HG02763 (cell line): ENCODE measurements at regions not wholly inside any gene's neighbourhood (a gene's known extent, or its start where the extent isn't known, plus 50 kb on each side); places are given as distances from the start of the nearest gene placed in this dataset.

Experiments used
- ATAC-seq: cut with Tn5 transposase; IDR thresholded peaks from one replicate; pipeline ENCODE4 v1.9.1; 2021; ENCODE audit warnings: mild to moderate bottlenecking, moderate library complexity; ENCODE audit not compliant: unreplicated experiment

GRCh38 chr7:15938115-15938514 lies 251.6 kb upstream of the MEOX2 start:
- no peak for ATAC-seq

- ATAC-seq: no peak
Measured at GRCh38 chr7:15937571-15937970, 251.1 kb upstream of the MEOX2 start.

- no peak for ATAC-seq
Measured at GRCh38 chr7:15936991-15937390, 250.5 kb upstream of the MEOX2 start.

DNA sequence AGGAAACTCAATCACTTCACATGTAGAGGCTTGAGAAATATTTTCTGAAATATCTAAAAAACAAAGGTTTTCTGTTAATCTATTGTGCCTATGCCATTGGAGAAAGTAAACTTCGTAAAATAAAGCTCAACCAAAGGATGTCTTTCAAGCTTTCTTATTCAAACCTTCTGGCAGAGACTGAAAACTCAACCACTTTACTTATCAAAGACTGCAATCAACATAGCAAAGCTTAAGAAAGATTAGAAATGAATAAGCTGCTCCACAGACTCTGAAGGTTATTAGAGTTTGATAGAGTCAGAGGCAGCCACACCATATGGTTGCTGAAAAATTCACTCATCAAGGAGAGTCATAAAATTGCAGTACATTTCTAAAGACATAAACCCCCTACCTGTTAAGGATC lies 245.8 kb upstream of the MEOX2 start:
- no peak for ATAC-seq

GRCh38 chr7:15929411-15929810 lies 242.9 kb upstream of the MEOX2 start:
- no peak for ATAC-seq

GRCh38 chr7:15925608-15926007 lies 239.1 kb upstream of the MEOX2 start:
- ATAC-seq: no peak

DNA sequence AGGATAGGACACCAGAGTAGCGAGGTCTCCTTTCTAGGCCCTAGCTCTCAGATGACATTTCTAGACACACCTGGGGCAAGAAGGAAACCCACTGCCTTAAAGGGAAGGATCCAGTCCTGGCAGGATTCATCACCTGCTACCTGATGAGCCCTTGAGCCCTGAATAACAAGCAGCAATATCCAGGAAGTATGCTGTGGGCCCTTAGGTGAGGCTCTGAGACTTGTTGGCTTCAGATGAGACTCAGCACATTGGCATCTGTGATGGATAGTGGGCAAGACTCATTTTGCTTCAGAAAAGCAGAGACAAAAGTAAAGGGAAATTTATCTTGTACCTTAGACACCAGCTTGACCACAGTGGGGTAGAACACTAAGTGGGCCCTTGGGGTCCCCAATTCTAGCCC lies 238.4 kb upstream of the MEOX2 start:
- no peak for ATAC-seq

DNA sequence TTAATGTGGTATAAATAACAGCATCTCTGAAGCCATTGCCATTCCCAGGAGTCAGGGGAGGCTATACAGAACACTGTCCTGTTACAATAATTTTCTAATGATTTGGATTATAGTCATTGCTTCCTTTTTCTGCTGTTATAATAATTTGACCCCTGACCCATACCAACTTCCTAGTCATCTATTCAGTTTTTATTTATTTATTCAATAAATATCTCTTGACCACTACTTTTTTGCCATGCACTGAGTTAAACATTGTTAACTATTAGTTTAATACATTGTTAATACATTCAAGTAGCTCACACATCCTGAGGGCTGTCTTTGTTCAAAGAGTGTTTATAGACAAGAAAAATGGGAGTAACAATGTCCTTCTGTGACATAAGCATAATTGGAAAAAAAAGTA lies 235.5 kb upstream of the MEOX2 start:
- no peak for ATAC-seq

- ATAC-seq: no peak
Measured at GRCh38 chr7:15921576-15921975, 235.1 kb upstream of the MEOX2 start.

GRCh38 chr7:15920953-15921352 lies 234.5 kb upstream of the MEOX2 start:
- no peak for ATAC-seq

- ATAC-seq: no peak
Measured at GRCh38 chr7:15916681-15917380, 230.3 kb upstream of the MEOX2 start.

- ATAC-seq: no peak
Measured at GRCh38 chr7:15915686-15916293, 229.3 kb upstream of the MEOX2 start.

DNA sequence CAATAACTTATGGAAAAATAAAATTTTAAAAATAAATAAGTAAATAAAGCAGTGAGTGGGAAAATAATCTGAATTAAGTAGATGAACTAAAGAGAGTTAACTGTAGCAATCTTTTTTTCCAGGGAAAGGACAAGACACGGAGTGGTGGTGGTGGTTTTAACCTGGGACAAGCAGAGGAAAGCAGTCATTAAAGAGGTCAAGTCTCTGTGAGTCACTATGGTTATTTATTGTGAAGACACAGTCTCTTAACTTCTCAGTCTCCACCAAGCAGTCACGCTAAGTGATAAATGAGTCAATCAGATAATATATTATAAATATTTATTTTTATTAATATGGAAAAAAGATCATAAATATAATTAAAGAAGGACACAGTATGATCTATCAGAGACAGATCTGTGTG lies 228.1 kb upstream of the MEOX2 start:
- ATAC-seq: no peak

DNA sequence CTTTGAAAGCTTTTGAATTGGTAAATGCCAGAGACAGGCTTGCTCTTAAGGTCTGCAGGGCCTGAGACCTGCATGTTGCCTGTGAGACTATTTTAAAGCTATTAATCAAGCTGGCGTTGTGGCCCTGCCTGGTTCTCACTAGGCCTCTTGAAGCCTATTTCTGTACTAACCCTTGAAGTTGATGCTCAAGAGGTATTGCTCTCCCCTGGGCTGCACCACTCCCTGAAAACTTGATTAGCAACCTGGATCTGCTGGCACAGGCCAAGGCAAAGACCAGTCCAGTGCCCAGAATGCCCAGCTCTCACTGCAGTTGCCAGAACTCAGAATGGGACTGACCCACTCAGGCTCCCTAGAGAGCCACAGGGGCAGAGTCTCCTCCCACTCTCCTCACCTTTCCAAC lies 220.0 kb upstream of the MEOX2 start:
- ATAC-seq: no peak

- no peak for ATAC-seq
Measured at GRCh38 chr7:15905251-15906040, 219.0 kb upstream of the MEOX2 start.

DNA sequence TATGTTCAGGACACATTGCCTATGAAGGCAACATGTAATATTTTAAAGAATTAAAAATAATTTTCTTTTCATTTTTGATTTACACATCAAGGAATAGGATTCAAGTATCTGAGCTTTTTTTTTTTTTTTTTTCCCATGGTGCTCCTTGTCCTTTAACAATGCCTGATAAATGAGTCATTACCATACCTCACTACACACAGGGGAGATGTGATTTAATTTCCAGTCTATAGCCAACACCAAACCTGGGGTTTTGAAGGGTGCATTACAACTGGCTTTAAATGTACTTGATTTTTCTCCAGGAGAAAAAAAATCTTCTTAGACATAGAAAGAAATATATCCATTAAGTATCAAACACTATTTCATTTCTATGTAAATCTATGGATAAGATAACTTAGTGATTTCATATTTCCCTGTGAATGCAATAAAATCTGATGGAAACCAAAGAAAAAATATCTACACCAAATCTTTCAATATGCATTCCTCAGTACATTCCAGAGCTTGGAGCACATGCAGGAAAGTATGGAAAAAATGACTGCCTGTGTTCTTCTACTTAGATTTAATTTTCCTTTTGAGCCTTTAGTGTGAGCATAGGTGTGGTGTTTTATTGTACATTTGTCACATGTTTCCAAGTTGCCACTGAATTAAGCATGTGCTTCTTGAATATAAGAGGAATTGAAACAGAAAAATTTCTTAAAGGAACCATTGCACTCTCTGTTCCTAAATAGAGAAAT lies 204.8 kb upstream of the MEOX2 start:
- no peak for ATAC-seq

- no peak for ATAC-seq
Measured at GRCh38 chr7:15889507-15889906, 203.0 kb upstream of the MEOX2 start.

DNA sequence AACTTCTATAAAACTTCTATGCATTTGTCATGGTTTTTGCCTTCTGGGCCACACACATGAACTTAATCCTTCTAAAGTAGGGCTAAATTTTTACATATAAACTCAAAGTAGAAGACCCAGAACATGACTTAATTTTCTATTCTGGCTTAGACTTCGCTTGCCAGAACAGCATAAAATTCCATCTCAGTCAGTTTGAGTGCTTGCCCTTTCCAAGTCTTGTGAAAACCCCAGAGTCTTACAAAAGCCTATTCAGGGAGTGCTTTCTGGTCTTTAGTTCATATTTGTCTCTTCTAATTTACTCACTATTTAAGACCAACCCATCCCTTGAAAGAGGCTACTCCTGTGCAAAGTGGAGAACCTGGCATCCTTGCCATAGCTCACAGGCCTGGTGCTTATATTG lies 201.6 kb upstream of the MEOX2 start:
- ATAC-seq: no peak

DNA sequence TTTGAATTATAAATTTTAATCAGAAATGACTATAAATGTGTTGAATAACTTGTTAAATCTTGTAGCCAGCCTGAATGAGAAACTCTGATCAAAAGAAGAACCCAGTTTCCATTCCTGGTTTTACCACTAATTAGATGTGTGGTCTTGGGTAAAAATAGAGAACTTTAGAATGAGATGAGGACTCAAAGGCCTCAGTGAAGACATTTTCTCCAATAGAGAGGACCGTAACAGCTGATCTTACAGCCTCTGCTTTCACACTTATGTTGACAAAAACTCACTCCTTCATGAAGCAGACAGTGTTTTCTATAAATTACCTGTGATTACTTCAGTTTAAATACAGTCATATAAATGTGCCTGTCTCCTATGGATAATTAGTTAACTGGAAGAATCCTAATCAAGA lies 200.1 kb upstream of the MEOX2 start:
- no peak for ATAC-seq

GRCh38 chr7:15885678-15886077 lies 199.2 kb upstream of the MEOX2 start:
- no peak for ATAC-seq

GRCh38 chr7:15874774-15875173 lies 188.3 kb upstream of the MEOX2 start:
- ATAC-seq: no peak
